Tibial nerve (tissue), 4 donors: ENCODE measurements at regions not wholly inside any gene's neighbourhood (a gene's known extent, or its start where the extent isn't known, plus 50 kb on each side); places are given as distances from the start of the nearest gene placed in this dataset.

Experiments
- DNase-seq, 2 donors: peaks; one replicate each; pipeline ENCODE4 v3.0.0-alpha.2; 2019; ENCODE audit warnings: low spot score in 2 of 2
- H3K27ac ChIP-seq, 4 donors: fragments of 200-600 bp; sonication (generic) in 3 of 4; one replicate each; pipeline ENCODE4 v1.5.1; 2017 to 2019; ENCODE audit warnings: mild to moderate bottlenecking in 1 of 4
- H3K27me3 ChIP-seq, 2 donors: fragments of 200-600 bp; sonication (generic) in 1 of 2; one replicate each; pipeline versions ENCODE4 v1.5.1 to v1.6.0; 2017 to 2019
- H3K36me3 ChIP-seq, 3 donors: fragments of 200-600 bp; sonication (generic); one replicate each; pipeline ENCODE4 v1.5.1; 2018 to 2019
- H3K4me1 ChIP-seq, 4 donors: fragments of 200-600 bp; sonication (generic) in 3 of 4; one replicate each; pipeline ENCODE4 v1.5.1; 2017 to 2019
- H3K4me3 ChIP-seq, 4 donors: fragments of 200-600 bp; sonication (generic) in 3 of 4; one replicate each; pipeline ENCODE4 v1.5.1; 2017 to 2019; ENCODE audit warnings: mild to moderate bottlenecking in 1 of 4, moderate library complexity in 1 of 4
- H3K9me3 ChIP-seq, 4 donors: fragments of 200-600 bp; sonication (generic) in 3 of 4; one replicate each; pipeline ENCODE4 v1.5.1; 2017 to 2019
- EP300 ChIP-seq, 2 donors: sonication (generic); formaldehyde crosslinking; IDR thresholded peaks; one replicate each; pipeline ENCODE4 v1.6.1; 2017; ENCODE audit warnings: antibody characterized with exemption in 2 of 2, mild to moderate bottlenecking in 1 of 2
- POLR2A ChIP-seq, 2 donors: fragments of 450-650 bp; IDR thresholded peaks; one replicate each; pipeline ENCODE4 v1.6.1; 2017; ENCODE audit warnings: antibody characterized with exemption in 2 of 2, mild to moderate bottlenecking in 2 of 2, moderate library complexity in 2 of 2
- WGBS, 2 donors: methylation state at CpG; one replicate each; pipeline ENCODE4 v1.1.5; 2018; 5-methylcytosine and 5-hydroxymethylcytosine counted together
- TF ChIP-seq, protein P1 (sequence below), 5 experiments: fragments of 200-600 bp in 3 of 5; fragments of 450-650 bp in 2 of 5; sonication (generic) in 3 of 5; IDR thresholded peaks; one replicate each; pipeline ENCODE4 v1.5.1; 2016 to 2019; ENCODE audit warnings: antibody characterized with exemption in 5 of 5, mild to moderate bottlenecking in 3 of 5, moderate library complexity in 2 of 5

DNA sequence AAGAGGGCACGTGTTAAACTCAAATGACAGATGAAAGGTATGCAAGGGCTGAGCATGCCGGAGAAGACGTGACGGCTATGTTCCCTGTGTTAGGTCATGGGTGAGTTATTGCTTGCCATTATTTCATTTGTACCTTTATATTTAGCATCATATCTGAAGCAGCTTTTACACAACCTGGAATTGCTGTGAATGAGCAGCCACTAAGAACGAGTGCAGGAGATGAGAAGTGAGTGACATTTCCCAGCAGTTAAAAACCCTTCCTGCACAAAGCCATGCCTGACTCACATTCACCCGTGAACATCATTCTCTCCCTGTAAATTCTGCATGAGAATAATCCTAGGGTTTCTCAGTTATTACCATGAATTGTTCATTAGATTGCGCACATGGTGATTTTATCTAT, 433.2 kb upstream of the ZFP42 start:
- 76% methylated on average over 7 of the region's 7 CpGs for WGBS, 2 donors
- DNase-seq = no peak
- H3K27ac ChIP-seq = no peak overlapping the region

DNA sequence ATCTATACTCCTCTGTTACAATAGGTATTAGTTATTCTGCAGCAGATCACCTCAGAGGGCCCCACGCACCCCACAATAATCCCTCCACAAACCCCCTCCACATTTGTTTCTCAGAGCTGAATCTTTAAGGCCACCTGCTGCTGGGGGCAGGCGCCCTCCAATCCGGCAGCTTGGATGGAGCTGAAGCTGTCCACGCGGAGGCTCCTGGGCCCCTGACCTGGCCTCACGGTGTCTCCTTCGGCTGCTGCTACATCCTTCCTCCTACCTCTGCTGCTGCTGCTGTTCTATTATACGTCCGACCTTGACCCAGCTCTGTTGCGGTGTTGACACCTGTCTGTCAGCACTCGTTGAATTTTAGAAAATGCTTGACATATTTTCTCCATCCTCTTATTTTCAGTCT, 430.2 kb upstream of the ZFP42 start:
- Histone ChIP-seq H3K4me1 (no peaks in the 10 kb centered on the region), H3K27me3 (no peaks in the 10 kb centered on the region), H3K27ac (no peak overlapping the region), H3K4me3 (no peak overlapping the region), H3K9me3 (no peaks in the 10 kb centered on the region), H3K36me3 (no peaks in the 10 kb centered on the region)
- TF ChIP-seq POLR2A (IDR thresholded peaks at IDR 0.05) (no peak), EP300 (IDR thresholded peaks at IDR 0.05) (no peak)
- TF ChIP-seq, protein P1, sequence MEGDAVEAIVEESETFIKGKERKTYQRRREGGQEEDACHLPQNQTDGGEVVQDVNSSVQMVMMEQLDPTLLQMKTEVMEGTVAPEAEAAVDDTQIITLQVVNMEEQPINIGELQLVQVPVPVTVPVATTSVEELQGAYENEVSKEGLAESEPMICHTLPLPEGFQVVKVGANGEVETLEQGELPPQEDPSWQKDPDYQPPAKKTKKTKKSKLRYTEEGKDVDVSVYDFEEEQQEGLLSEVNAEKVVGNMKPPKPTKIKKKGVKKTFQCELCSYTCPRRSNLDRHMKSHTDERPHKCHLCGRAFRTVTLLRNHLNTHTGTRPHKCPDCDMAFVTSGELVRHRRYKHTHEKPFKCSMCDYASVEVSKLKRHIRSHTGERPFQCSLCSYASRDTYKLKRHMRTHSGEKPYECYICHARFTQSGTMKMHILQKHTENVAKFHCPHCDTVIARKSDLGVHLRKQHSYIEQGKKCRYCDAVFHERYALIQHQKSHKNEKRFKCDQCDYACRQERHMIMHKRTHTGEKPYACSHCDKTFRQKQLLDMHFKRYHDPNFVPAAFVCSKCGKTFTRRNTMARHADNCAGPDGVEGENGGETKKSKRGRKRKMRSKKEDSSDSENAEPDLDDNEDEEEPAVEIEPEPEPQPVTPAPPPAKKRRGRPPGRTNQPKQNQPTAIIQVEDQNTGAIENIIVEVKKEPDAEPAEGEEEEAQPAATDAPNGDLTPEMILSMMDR (IDR thresholded peaks at IDR 0.05) = no peak
- WGBS, 2 donors = 86 to 89% methylated on average over 11 of the region's 11 CpGs
- DNase-seq = no peak

More for the DNA sequence above, 433.2 kb upstream of the ZFP42 start:
- H3K27me3 ChIP-seq = no peaks in the 10 kb centered on the region
- no peaks in the 10 kb centered on the region for H3K36me3 ChIP-seq
- H3K9me3 ChIP-seq = peaks cover 0 to 5% (median under 1%) of the 10 kb centered on the region in 4 donors
- TF ChIP-seq POLR2A (IDR thresholded peaks at IDR 0.05) = no peak
- TF ChIP-seq, protein P1 (IDR thresholded peaks at IDR 0.05) = no peak
- no peak for TF ChIP-seq EP300 (IDR thresholded peaks at IDR 0.05)
- H3K4me3 ChIP-seq = no peak overlapping the region
- H3K4me1 ChIP-seq = no peaks in the 10 kb centered on the region

DNA sequence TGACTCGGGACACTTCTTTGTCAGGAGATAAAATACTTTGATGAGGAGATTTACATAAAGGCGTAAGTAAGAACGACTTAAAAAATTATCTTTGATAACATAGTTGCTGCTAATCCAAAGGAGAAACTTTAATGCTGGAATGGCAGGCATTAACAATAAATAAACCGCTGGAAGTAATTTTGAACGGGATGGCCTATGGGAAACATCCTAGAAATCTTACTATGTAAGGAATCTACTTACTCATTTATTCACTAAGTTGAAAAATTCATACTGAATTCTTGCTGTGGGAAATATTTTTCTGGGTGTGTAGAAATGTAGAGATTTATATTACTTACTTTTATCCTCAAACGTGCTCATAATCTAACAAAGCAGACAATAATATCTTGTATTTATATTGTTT, 425.7 kb upstream of the ZFP42 start:
- no peak overlapping the region for H3K27ac ChIP-seq
- no peaks in the 10 kb centered on the region for H3K27me3 ChIP-seq
- no peak overlapping the region for H3K4me3 ChIP-seq
- H3K36me3 ChIP-seq = no peaks in the 10 kb centered on the region
- H3K9me3 ChIP-seq = no peaks in the 10 kb centered on the region
- DNase-seq = no peak
- 81 to 87% methylated on average over 6 of the region's 6 CpGs for WGBS, 2 donors
- no peaks in the 10 kb centered on the region for H3K4me1 ChIP-seq
- no peak for TF ChIP-seq EP300 (IDR thresholded peaks at IDR 0.05)
- no peak for TF ChIP-seq POLR2A (IDR thresholded peaks at IDR 0.05)
- TF ChIP-seq, protein P1 (IDR thresholded peaks at IDR 0.05) = no peak

DNA sequence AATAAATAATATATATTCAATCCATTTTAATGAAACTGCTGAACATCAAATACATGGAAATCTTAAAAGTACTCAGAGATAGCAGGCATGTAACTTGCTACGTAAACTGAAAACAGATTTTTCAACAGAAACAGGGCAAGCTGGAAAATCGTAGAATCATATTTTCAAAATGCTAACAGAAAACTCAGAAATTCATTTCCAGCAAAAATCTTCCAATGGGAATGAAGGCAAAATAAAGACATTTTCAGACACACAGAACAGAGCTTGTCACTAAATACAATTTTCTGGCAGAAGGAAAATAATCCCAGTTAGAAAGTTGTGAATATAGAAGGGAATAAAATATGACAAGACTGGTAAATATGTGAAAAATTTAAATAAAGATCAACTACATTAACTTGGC, 419.9 kb upstream of the ZFP42 start:
- WGBS, 2 donors = 91% methylated on average over 2 of the region's 2 CpGs
- Histone ChIP-seq H3K9me3 (no peaks in the 10 kb centered on the region), H3K4me1 (no peaks in the 10 kb centered on the region), H3K36me3 (no peaks in the 10 kb centered on the region), H3K4me3 (no peak overlapping the region), H3K27me3 (no peaks in the 10 kb centered on the region), H3K27ac (no peak overlapping the region)
- DNase-seq = no peak
- TF ChIP-seq, protein P1 (IDR thresholded peaks at IDR 0.05) = no peak
- TF ChIP-seq POLR2A (IDR thresholded peaks at IDR 0.05) (no peak), EP300 (IDR thresholded peaks at IDR 0.05) (no peak)

DNA sequence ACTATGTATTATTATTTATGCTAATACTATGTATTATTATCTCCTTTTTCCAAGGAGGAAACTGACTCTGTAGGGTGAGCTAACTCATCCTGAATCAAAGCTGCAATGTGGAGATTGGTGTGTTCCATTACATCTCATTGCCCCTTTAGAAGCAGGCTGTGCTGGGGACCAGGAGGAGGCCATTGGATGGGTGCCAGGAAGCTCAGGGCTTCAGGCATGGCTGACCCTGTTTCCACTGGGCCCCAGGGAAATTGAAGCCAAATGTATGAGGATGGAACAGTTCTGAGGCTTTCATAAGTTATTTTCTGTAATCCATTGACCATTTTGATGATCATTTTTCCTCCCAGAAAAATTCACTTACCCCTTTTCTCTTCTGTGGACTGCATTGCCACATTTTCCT, 418.8 kb upstream of the ZFP42 start:
- no peaks in the 10 kb centered on the region for H3K4me1 ChIP-seq
- no peak overlapping the region for H3K4me3 ChIP-seq
- H3K9me3 ChIP-seq = no peaks in the 10 kb centered on the region
- no peaks in the 10 kb centered on the region for H3K36me3 ChIP-seq
- H3K27ac ChIP-seq = no peak overlapping the region
- TF ChIP-seq, protein P1 (IDR thresholded peaks at IDR 0.05) = no peak
- no peak for TF ChIP-seq POLR2A (IDR thresholded peaks at IDR 0.05)
- no peak for TF ChIP-seq EP300 (IDR thresholded peaks at IDR 0.05)
- H3K27me3 ChIP-seq = no peaks in the 10 kb centered on the region
- no peak for DNase-seq
